DMS53 treated with DMSO at 0.1 percent for 48 hours (cell line): ENCODE measurements at regions not wholly inside any gene's neighbourhood (a gene's known extent, or its start where the extent isn't known, plus 50 kb on each side); places are given as distances from the start of the nearest gene placed in this dataset.

Source experiments
- DNase-seq: peaks from one replicate; lab custom pipeline; 2025; ENCODE audit not compliant: unreplicated experiment; lab: John Stamatoyannopoulos, UW

- DNase-seq, result no peak
Observed at GRCh38 chr11:70879601-70880285, 372.6 kb downstream of the SHANK2 start.

- no peak for DNase-seq
Observed at GRCh38 chr11:70880416-70880815, 372.0 kb downstream of the SHANK2 start.

GRCh38 chr11:70881948-70882715 lies 370.2 kb downstream of the SHANK2 start:
- DNase-seq, result no peak

GRCh38 chr11:70882716-70883085 lies 369.7 kb downstream of the SHANK2 start:
- no peak for DNase-seq

GRCh38 chr11:70883323-70883940 lies 368.9 kb downstream of the SHANK2 start:
- DNase-seq, result no peak

GRCh38 chr11:70883973-70884623 lies 368.3 kb downstream of the SHANK2 start:
- no peak for DNase-seq

GRCh38 chr11:70885281-70886231 lies 366.8 kb downstream of the SHANK2 start:
- no peak for DNase-seq

GRCh38 chr11:70886256-70886655 lies 366.1 kb downstream of the SHANK2 start:
- DNase-seq, result no peak

GRCh38 chr11:70886676-70887541 lies 365.5 kb downstream of the SHANK2 start:
- DNase-seq, result no peak

GRCh38 chr11:70887542-70887827 lies 364.9 kb downstream of the SHANK2 start:
- no peak for DNase-seq

GRCh38 chr11:70888061-70888460 lies 364.3 kb downstream of the SHANK2 start:
- no peak for DNase-seq

- no peak for DNase-seq
Observed at GRCh38 chr11:70889411-70889810, 363.0 kb downstream of the SHANK2 start.

- no peak for DNase-seq
Observed at GRCh38 chr11:70891844-70892380, 360.5 kb downstream of the SHANK2 start.

- no peak for DNase-seq
Observed at GRCh38 chr11:70892889-70893288, 359.5 kb downstream of the SHANK2 start.

GRCh38 chr11:70894566-70895365 lies 357.6 kb downstream of the SHANK2 start:
- no peak for DNase-seq

GRCh38 chr11:70895366-70895670 lies 357.1 kb downstream of the SHANK2 start:
- DNase-seq, result no peak

GRCh38 chr11:70897429-70897828 lies 354.9 kb downstream of the SHANK2 start:
- no peak for DNase-seq

GRCh38 chr11:70899616-70900015 lies 352.8 kb downstream of the SHANK2 start:
- DNase-seq, result no peak

- no peak for DNase-seq
Observed at GRCh38 chr11:70900540-70900939, 351.8 kb downstream of the SHANK2 start.
